HG03280 (cell line): ENCODE measurements at regions not wholly inside any gene's neighbourhood (a gene's known extent, or its start where the extent isn't known, plus 50 kb on each side); places are given as distances from the start of the nearest gene placed in this dataset.

Experiments used
- ATAC-seq: cut with Tn5 transposase; IDR thresholded peaks from one replicate; pipeline ENCODE4 v1.9.1; 2021; ENCODE audit warnings: mild to moderate bottlenecking, moderate library complexity; ENCODE audit not compliant: unreplicated experiment

- no peak for ATAC-seq
Observed at GRCh38 chr13:22211876-22212275, 541.0 kb downstream of the FGF9 start.

- no peak for ATAC-seq
Observed at GRCh38 chr13:22212576-22212975, 541.7 kb downstream of the FGF9 start.

GRCh38 chr13:22214184-22214583, 543.3 kb downstream of the FGF9 start:
- no peak for ATAC-seq

- ATAC-seq: no peak
Observed at GRCh38 chr13:22218797-22219196, 547.9 kb downstream of the FGF9 start.

GRCh38 chr13:22219709-22220108, 548.8 kb downstream of the FGF9 start:
- no peak for ATAC-seq

- ATAC-seq: no peak
Observed at GRCh38 chr13:22220151-22221135, 549.6 kb downstream of the FGF9 start.

GRCh38 chr13:22223411-22223810, 552.5 kb downstream of the FGF9 start:
- ATAC-seq: no peak

- no peak for ATAC-seq
Observed at GRCh38 chr13:22226086-22226485, 555.2 kb downstream of the FGF9 start.

- ATAC-seq: no peak
Observed at GRCh38 chr13:22227895-22228294, 557.0 kb downstream of the FGF9 start.

GRCh38 chr13:22229916-22230315, 559.0 kb downstream of the FGF9 start:
- no peak for ATAC-seq

GRCh38 chr13:22232186-22232585, 561.3 kb downstream of the FGF9 start:
- ATAC-seq: no peak

GRCh38 chr13:22235285-22235949, 564.5 kb downstream of the FGF9 start:
- ATAC-seq: no peak

- no peak for ATAC-seq
Observed at GRCh38 chr13:22235950-22236290, 565.0 kb downstream of the FGF9 start.

- no peak for ATAC-seq
Observed at GRCh38 chr13:22238269-22238668, 567.4 kb downstream of the FGF9 start.

GRCh38 chr13:22240716-22241115, 569.8 kb downstream of the FGF9 start:
- no peak for ATAC-seq

GRCh38 chr13:22243469-22244163, 572.7 kb downstream of the FGF9 start:
- no peak for ATAC-seq

GRCh38 chr13:22252281-22252830, 581.5 kb downstream of the FGF9 start:
- ATAC-seq: no peak

- ATAC-seq: no peak
Observed at GRCh38 chr13:22253107-22253506, 582.2 kb downstream of the FGF9 start.

- ATAC-seq: no peak
Observed at GRCh38 chr13:22256111-22256639, 585.3 kb downstream of the FGF9 start.

GRCh38 chr13:22262001-22262885, 591.4 kb downstream of the FGF9 start:
- no peak for ATAC-seq
